ENCODE measurements at regions not wholly inside any gene's neighbourhood (a gene's known extent, or its start where the extent isn't known, plus 50 kb on each side); places are given as distances from the start of the nearest gene placed in this dataset.

GRCh38 chr9:118156846-118157245, 452.6 kb downstream of the TLR4 start:
- TF ChIP-seq, protein P1, sequence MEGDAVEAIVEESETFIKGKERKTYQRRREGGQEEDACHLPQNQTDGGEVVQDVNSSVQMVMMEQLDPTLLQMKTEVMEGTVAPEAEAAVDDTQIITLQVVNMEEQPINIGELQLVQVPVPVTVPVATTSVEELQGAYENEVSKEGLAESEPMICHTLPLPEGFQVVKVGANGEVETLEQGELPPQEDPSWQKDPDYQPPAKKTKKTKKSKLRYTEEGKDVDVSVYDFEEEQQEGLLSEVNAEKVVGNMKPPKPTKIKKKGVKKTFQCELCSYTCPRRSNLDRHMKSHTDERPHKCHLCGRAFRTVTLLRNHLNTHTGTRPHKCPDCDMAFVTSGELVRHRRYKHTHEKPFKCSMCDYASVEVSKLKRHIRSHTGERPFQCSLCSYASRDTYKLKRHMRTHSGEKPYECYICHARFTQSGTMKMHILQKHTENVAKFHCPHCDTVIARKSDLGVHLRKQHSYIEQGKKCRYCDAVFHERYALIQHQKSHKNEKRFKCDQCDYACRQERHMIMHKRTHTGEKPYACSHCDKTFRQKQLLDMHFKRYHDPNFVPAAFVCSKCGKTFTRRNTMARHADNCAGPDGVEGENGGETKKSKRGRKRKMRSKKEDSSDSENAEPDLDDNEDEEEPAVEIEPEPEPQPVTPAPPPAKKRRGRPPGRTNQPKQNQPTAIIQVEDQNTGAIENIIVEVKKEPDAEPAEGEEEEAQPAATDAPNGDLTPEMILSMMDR (IDR thresholded peaks at IDR 0.05) = no peak
- TF ChIP-seq JUN (CRISPR knock-in tag; IDR thresholded peaks at IDR 0.05) (no peak), CREB1 (CRISPR knock-in tag; IDR thresholded peaks at IDR 0.05) (no peak), NR1H2 (CRISPR knock-in tag; IDR thresholded peaks at IDR 0.05) (no peak), ATF3 (CRISPR knock-in tag; conservative IDR thresholded peaks at IDR 0.05) (no peak), ESRRA (CRISPR knock-in tag; IDR thresholded peaks at IDR 0.05; ENCODE audit: borderline replicate concordance) (no peak)
- TF ChIP-seq, protein P2, sequence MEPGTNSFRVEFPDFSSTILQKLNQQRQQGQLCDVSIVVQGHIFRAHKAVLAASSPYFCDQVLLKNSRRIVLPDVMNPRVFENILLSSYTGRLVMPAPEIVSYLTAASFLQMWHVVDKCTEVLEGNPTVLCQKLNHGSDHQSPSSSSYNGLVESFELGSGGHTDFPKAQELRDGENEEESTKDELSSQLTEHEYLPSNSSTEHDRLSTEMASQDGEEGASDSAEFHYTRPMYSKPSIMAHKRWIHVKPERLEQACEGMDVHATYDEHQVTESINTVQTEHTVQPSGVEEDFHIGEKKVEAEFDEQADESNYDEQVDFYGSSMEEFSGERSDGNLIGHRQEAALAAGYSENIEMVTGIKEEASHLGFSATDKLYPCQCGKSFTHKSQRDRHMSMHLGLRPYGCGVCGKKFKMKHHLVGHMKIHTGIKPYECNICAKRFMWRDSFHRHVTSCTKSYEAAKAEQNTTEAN (CRISPR knock-in tag; IDR thresholded peaks at IDR 0.05) = no peak

All from WTC11 (cell line).